HG02642 (cell line): ENCODE measurements at regions not wholly inside any gene's neighbourhood (a gene's known extent, or its start where the extent isn't known, plus 50 kb on each side); places are given as distances from the start of the nearest gene placed in this dataset.

Experiments
- ATAC-seq: cut with Tn5 transposase; IDR thresholded peaks from one replicate; pipeline ENCODE4 v1.9.1; 2021; ENCODE audit warnings: mild to moderate bottlenecking; ENCODE audit not compliant: unreplicated experiment, poor library complexity

DNA sequence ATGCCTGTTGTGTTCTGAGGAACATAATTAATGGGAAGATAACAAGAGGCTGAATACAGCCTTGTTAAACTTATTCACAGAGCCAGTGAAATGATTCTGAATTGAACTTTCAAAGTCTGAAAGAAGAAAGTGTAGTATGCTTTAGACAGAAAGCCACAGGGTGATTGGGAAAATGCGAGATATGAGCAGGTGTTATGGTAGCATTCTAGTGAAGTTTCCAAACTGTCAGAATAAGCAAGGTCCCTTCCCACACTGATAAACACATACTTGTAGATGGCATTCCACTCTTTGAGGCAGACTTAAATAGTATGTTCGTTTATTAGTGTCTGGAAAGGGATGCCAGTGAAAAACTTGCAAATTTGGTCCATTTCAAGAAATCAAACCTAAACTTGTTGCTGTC is 70.5 kb upstream of the ITPRID2 start:
- no peak for ATAC-seq

DNA sequence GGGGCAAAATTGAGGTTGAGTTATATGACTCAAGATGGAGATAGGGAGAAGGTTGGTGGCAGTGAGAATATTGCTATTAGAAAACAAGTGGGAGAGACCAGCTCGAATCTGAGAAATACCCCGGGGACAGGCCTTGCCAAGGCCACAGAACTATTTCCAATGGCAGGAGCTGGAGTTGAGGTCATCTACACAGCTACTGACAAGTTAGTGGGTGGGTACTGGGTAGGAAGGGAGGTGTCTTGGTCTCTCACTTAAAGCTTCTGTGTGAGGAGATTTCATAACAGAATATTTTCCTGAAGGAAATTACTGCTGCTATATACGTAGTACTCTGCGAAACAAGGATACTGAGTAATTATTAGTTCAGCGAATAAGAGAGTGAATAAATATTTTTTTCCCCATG is 69.4 kb upstream of the ITPRID2 start:
- no peak for ATAC-seq

DNA sequence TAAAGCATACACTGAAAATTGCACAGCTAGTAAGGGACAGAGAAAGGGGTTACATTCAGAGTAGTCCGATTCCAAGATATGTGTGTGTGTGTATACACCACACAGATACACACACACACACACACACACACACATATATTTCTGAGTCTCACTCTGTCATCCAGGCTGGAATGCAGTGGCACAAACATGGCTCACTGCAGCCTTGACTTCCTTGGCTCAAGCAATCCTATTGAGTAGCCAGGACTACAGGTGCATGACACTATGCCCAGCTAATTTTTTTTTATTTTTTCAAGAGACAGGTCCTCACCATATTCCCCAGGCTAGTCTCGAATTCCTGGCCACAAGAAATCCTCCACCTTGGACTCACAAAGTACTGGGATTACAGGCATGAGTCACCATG is 68.1 kb upstream of the ITPRID2 start:
- ATAC-seq: no peak

DNA sequence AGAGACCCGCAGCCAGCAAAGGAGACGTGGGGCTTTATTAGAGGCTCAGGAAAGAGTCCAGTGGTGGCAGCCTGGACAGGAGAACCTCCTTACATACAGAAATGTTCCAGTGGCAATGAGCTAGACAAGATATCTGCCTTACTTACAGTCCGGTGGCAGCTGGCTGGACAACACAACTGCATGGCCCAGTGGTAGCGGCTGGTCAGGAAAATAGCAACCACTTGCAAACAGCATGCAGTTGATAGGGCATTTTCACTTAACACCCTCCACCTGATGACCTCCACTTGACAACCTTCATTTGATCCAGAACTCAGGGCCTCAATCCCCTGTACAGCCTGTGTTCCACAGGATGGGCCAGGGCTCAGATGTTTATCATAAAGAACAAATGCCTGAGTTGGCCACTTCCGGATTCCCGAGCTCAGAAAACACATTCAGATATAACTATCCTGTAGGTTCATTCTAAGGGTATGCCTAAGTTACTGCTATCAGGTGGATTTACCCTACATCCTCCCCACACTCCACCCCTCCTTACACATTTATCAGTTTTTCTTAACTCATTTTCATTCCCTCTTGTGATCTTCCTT is 63.3 kb upstream of the ITPRID2 start:
- no peak for ATAC-seq

DNA sequence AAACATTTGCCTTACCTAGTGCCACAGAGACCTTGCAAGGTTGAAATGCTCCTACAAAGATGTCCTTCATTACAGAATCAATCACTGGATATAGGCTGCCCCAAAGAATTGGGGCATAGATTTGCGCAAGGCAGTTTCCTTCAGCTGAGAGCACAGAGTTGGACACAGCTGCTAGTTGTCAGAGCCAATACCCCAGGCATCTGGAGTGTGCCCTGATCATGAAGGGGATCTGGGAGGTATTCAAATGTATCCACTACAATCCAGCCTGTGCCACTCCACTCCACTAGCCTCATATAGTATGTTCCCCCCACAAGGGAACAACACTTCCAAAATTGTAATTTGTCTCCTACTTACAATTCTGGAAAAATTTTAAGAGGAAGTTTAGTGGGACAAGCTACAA is 62.3 kb upstream of the ITPRID2 start:
- ATAC-seq: no peak

DNA sequence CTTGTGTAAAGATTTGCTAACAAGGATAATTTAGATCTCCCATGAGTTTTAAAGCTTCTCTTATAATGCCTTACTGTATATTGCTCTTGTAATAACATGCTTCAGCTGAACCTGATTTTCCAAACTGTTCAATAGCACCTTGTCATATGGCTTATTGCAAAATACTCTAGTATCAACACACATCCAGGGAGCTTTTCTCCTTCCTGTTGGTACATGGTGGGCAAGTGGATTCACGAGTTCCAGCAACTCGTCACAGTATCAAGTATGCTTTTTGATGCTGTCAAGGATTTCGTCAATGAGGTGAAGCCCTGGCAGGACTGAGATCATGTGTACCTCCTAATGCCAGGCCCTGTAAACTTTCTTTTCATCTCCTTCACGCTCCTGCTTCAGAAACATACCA is 59.5 kb upstream of the ITPRID2 start:
- ATAC-seq: no peak

DNA sequence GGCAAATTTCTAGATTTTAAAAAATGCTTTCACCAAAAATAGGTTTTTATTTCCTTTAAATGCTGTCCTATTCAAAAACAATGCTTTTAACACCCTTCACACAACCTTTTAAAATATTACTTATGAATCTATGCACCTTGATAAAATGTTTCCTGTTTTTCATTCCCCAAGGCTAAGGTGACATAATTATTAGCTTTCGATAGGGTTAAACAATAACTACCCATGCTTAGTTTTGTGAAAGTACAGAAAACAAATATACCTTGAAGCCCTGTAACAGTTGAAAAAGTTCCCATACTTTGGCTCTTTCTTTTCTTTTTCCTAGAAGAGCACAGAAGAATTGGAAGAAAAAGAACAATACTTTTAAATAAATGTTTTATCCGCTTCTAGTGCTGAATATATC is 54.9 kb upstream of the ITPRID2 start:
- no peak for ATAC-seq

DNA sequence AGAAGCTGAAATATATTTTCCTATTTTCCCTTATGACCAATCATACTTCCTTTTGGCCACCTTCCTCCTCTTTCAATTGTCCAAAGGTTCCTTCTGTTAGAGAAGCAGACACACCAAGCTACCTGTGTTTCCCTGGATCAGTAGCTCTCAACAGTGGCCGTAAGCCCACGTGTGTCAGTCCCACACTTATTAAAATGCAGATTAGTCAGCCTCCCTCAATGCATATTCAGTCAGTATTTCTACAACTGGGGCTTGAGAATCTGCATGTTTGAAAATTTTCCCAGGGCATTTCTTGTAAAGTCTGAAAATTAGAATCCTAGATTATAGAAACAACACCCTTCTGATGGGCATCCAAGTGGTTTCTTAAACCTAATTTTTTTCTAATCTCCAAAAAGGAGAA is 54.0 kb upstream of the ITPRID2 start:
- no peak for ATAC-seq

DNA sequence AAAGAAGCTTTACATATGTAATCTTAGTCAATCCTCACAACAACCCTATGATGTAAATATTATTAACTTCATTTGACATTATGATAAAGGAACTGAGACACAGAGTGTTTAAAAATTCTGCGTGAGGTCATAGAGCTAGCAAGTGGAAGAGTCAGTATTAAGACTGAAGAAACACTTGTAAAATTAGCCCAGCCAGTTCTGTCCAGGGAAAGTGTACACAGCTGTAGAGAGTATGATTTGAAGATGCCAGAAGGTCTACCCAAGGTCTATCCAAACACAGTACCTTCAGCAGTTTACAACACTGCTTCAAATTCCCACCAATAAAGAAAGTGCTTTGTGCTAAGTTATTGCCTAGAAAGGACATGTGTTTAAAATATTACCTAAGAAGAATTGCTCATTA is 51.7 kb upstream of the ITPRID2 start:
- ATAC-seq: no peak

DNA sequence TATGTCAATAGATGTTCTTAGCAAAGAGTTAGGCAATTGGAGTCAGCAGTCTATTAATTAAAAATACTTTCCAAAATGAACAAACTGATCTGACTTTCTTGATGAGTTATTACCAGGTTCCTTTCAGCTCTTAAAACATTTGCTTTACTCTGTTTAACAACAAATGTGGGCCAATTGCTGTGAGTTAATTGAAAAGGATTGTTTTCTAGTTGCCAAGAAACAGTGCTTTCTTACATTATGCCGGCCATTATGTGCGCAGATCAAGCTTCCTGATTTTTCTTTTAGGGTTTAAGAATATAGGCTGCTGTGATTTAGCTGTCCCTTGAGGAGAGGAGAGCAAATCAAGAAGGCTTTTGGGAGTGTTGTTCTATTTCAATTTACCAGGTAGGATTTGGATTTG is 50.5 kb upstream of the ITPRID2 start:
- no peak for ATAC-seq
